ENCODE measurements at regions not wholly inside any gene's neighbourhood (a gene's known extent, or its start where the extent isn't known, plus 50 kb on each side); places are given as distances from the start of the nearest gene placed in this dataset.

DNA sequence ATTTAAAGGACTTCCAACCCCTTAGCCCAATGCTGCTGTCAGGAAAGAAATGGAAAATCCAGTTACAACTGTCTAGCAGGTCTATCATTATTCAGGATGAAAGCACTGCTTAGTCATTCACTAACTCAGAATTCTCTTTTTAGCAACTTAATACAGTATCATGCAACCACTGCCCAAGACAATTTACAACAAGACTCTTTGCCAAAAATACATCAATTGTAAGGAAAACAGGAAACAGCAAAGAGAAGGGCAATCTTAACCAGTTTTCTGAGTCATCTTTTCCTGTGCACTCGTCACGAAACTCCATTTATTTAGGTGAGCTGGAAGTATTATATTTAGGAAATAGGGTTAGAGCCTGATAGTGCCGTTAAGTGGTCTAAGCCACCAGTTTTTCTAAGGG lies 1197.7 kb upstream of the CITED2 start:
- in situ Hi-C loops (cut with HindIII; ENCODE audit: low pct_unique_long_range_greater_than_20kb, low sequenced_read_pairs) = no loop called here
- DNase-seq (ENCODE audit: low read depth in 1 of 2, low spot score in 1 of 2) = no peak
- TF ChIP-seq JUND (IDR thresholded peaks at IDR 0.05; ENCODE audit: low read depth) = no peak

DNA sequence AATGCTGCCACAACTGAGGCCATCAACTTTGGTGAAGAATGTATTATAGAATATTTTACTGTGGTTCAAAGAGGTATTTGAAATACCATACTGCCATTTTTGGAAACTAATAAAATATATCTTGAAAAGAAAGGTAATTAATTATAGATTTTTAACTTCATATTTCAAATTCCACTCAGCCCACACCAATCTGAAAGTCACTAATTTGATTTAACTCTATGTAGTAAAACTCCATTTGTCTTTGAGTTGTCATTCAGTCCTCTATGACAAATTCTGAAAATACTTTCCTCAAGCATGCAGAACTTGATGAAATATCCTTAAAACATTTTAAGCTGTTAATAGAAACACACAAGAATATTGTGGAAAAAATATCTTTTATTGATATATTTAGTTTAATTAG lies 1196.7 kb upstream of the CITED2 start:
- in situ Hi-C loops (cut with HindIII; ENCODE audit: low pct_unique_long_range_greater_than_20kb, low sequenced_read_pairs) = no loop called here
- no peak for DNase-seq (ENCODE audit: low read depth in 1 of 2, low spot score in 1 of 2)
- no peak for TF ChIP-seq JUND (IDR thresholded peaks at IDR 0.05; ENCODE audit: low read depth)

GRCh38 chr6:140567466-140567865 lies 1193.0 kb upstream of the CITED2 start:
- in situ Hi-C loops (cut with HindIII; ENCODE audit: low pct_unique_long_range_greater_than_20kb, low sequenced_read_pairs) = no loop called here
- no peak for TF ChIP-seq JUND (IDR thresholded peaks at IDR 0.05; ENCODE audit: low read depth)
- DNase-seq (ENCODE audit: low read depth in 1 of 2, low spot score in 1 of 2) = no peak

DNA sequence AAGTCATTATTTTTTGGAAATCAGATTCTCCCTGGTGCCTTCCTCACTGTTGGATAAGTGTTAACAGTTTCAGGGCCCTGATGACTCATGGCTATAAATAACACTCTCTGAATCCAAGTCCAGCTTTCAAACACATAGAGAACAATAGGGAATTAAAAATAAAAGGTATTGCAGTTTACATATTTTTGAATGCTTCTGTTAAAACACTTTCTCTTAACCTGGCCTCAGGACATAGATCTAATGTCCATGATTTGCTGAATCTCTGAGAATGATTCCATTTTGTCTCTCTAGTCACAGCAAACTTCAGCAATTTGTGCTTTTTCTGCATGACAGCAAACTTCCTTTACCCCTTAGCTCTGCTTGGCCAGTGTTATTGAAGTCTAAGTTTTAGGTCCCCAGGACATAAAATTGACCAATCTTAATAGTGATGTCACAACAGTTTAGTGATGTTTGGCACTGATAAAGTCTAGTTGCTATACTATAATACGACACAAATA lies 1192.4 kb upstream of the CITED2 start:
- in situ Hi-C loops (cut with HindIII; ENCODE audit: low pct_unique_long_range_greater_than_20kb, low sequenced_read_pairs) = no loop called here
- TF ChIP-seq JUND (IDR thresholded peaks at IDR 0.05; ENCODE audit: low read depth) = no peak
- no peak for DNase-seq (ENCODE audit: low read depth in 1 of 2, low spot score in 1 of 2)

GRCh38 chr6:140563728-140564127 lies 1189.3 kb upstream of the CITED2 start:
- in situ Hi-C loops (cut with HindIII; ENCODE audit: low pct_unique_long_range_greater_than_20kb, low sequenced_read_pairs) = no loop called here
- no peak for DNase-seq (ENCODE audit: low read depth in 1 of 2, low spot score in 1 of 2)
- TF ChIP-seq JUND (IDR thresholded peaks at IDR 0.05; ENCODE audit: low read depth) = no peak

DNA sequence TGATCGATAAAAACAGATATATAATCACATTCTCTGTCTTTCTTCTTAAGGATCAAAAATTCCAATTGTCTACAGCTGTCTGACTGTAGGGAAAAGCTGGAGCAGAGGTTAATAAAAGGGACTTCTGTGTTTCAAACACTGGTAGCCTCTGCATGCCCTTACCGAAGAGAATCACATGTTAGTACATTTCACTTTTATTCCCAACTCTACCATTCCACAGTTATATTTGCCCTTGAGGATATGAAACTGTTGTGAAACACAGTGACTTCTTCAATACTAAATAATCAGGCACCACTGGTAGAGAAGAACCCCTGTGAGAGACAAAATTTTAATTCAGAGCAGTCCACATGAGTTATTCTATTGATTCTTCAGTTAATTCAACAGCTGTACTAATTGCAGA lies 1187.3 kb upstream of the CITED2 start:
- no peak for TF ChIP-seq JUND (IDR thresholded peaks at IDR 0.05; ENCODE audit: low read depth)
- in situ Hi-C loops (cut with HindIII; ENCODE audit: low pct_unique_long_range_greater_than_20kb, low sequenced_read_pairs) = no loop called here

GRCh38 chr6:140560671-140561070 lies 1186.2 kb upstream of the CITED2 start:
- in situ Hi-C loops (cut with HindIII; ENCODE audit: low pct_unique_long_range_greater_than_20kb, low sequenced_read_pairs) = no loop called here
- no peak for DNase-seq (ENCODE audit: low read depth in 1 of 2, low spot score in 1 of 2)
- TF ChIP-seq JUND (IDR thresholded peaks at IDR 0.05; ENCODE audit: low read depth) = no peak

More for the DNA sequence above, 1187.3 kb upstream of the CITED2 start:
- no peak for DNase-seq (ENCODE audit: low read depth in 1 of 2, low spot score in 1 of 2)

GRCh38 chr6:140559458-140559857 lies 1185.0 kb upstream of the CITED2 start:
- in situ Hi-C loops (cut with HindIII; ENCODE audit: low pct_unique_long_range_greater_than_20kb, low sequenced_read_pairs) = no loop called here
- DNase-seq (ENCODE audit: low read depth in 1 of 2, low spot score in 1 of 2) = no peak
- TF ChIP-seq JUND (IDR thresholded peaks at IDR 0.05; ENCODE audit: low read depth) = no peak

- DNase-seq (ENCODE audit: low read depth in 1 of 2, low spot score in 1 of 2) = no peak
- TF ChIP-seq JUND (IDR thresholded peaks at IDR 0.05; ENCODE audit: low read depth) = no peak
- in situ Hi-C loops (cut with HindIII; ENCODE audit: low pct_unique_long_range_greater_than_20kb, low sequenced_read_pairs) = no loop called here
These were observed 1180.0 kb upstream of the CITED2 start for GRCh38 chr6:140554421-140554820.

- no peak for DNase-seq (ENCODE audit: low read depth in 1 of 2, low spot score in 1 of 2)
- no peak for TF ChIP-seq JUND (IDR thresholded peaks at IDR 0.05; ENCODE audit: low read depth)
These were observed 1173.9 kb upstream of the CITED2 start for GRCh38 chr6:140548366-140548765.

DNA sequence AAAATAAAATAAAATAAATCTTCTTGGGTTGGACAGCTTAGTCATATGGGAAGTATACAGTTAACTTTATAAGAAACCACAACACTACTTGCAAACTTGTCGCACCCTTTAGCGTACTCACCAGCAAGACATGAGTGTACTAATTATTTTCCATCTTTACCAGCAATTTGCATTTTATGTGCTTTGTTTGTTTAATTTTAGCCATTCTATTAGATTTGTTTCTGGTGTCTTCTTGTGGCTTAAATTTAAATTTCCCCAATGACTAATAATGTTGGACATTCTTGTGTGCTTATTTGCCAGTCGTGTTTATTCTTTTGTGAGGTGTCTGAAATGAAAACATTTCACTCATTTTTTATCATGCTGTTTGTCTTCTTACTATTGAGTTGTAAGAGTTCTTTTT lies 1172.2 kb upstream of the CITED2 start:
- no peak for TF ChIP-seq JUND (IDR thresholded peaks at IDR 0.05; ENCODE audit: low read depth)
- DNase-seq (ENCODE audit: low read depth in 1 of 2, low spot score in 1 of 2) = no peak
- in situ Hi-C loops (cut with HindIII; ENCODE audit: low pct_unique_long_range_greater_than_20kb, low sequenced_read_pairs) = no loop called here

More at GRCh38 chr6:140548366-140548765, 1173.9 kb upstream of the CITED2 start:
- in situ Hi-C loops (cut with HindIII; ENCODE audit: low pct_unique_long_range_greater_than_20kb, low sequenced_read_pairs) = no loop called here

- in situ Hi-C loops (cut with HindIII; ENCODE audit: low pct_unique_long_range_greater_than_20kb, low sequenced_read_pairs) = no loop called here
- no peak for DNase-seq (ENCODE audit: low read depth in 1 of 2, low spot score in 1 of 2)
- no peak for TF ChIP-seq JUND (IDR thresholded peaks at IDR 0.05; ENCODE audit: low read depth)
These were observed 1170.0 kb upstream of the CITED2 start for GRCh38 chr6:140544431-140544830.

DNA sequence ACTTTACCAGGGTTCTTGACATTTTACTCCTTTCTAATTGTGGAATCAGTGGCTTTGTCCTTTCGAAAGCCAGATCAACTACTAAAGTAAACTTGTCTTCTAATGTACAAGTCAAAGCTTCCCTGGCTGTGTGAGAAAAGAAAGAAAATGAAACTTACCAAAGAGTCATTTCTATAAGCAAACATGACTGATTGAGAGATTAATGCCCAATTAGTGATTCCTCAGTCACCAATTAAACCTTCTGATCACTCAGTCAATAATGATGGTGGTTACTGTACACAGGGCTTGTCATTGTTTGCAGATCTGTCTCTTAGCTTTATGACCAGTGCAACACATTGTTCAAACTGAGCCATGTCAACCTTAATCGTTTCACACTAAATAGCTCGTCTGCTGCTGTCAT lies 1168.4 kb upstream of the CITED2 start:
- peak in 1 of 2 experiments; percentile 36 for DNase-seq (ENCODE audit: low read depth in 1 of 2, low spot score in 1 of 2)
- in situ Hi-C loops (cut with HindIII; ENCODE audit: low pct_unique_long_range_greater_than_20kb, low sequenced_read_pairs) = no loop called here
- TF ChIP-seq JUND (IDR thresholded peaks at IDR 0.05; ENCODE audit: low read depth) = no peak

DNA sequence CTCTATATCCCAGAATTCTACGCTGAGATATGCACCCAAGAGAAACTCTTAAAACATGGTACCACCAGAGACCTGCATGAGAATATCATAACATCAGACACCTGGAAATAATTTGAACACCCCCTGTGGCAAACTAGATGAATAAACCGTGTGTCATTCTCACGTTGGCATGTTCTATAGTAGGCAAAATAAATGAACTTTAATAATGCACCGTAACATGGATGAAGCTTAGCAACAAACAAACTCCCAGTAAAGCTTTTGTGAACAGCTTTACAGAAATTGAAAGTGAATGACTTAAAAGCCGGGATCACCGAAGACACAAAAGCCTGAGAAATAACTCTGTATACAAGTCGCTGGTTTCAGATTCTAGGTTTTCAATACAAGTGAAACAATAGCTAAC lies 1166.8 kb upstream of the CITED2 start:
- peak in 1 of 2 experiments; percentile 45 for DNase-seq (ENCODE audit: low read depth in 1 of 2, low spot score in 1 of 2)
- in situ Hi-C loops (cut with HindIII; ENCODE audit: low pct_unique_long_range_greater_than_20kb, low sequenced_read_pairs) = no loop called here
- TF ChIP-seq JUND (IDR thresholded peaks at IDR 0.05; ENCODE audit: low read depth) = no peak

Measured in T47D (cell line).